ENCODE measurements at regions not wholly inside any gene's neighbourhood (a gene's known extent, or its start where the extent isn't known, plus 50 kb on each side); places are given as distances from the start of the nearest gene placed in this dataset.

DNA sequence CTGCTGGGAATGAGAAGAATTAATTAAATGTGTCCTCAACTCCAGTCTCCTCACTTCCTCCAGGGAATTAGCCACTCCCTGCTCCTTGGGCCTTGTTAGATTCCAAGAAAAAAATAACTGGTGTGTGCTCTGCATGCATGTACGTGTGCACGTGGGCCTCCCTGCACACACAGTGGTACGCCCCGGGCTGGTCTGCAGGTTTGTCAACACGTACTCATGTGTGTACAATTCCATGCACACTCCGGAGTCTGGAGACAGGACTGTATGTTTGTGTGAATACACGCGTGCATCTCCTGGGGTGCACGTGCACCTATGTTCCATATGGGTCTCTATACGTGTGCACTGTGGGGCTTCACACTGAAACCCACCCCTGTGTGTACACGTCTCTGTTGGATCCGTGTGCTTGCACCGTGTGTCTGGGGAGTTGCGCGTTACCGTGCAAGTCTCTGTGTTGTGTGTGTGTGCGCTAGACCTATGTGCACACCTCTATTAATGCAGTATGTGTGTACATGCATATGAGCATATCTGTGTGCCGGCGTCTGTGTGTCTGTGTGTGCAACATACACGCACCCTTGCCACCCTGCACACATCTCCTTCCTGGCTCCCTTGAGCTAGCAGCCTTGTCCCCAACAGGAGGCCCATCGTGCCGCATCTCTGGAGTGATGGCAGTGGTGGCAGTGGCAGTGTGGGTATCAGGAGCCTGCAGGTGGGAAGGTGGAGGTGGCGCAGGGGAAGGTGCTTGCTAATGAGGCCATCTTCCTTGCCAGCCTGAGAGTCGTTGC is 210.1 kb downstream of the TBC1D2B start:
- TF ChIP-seq, protein P1, sequence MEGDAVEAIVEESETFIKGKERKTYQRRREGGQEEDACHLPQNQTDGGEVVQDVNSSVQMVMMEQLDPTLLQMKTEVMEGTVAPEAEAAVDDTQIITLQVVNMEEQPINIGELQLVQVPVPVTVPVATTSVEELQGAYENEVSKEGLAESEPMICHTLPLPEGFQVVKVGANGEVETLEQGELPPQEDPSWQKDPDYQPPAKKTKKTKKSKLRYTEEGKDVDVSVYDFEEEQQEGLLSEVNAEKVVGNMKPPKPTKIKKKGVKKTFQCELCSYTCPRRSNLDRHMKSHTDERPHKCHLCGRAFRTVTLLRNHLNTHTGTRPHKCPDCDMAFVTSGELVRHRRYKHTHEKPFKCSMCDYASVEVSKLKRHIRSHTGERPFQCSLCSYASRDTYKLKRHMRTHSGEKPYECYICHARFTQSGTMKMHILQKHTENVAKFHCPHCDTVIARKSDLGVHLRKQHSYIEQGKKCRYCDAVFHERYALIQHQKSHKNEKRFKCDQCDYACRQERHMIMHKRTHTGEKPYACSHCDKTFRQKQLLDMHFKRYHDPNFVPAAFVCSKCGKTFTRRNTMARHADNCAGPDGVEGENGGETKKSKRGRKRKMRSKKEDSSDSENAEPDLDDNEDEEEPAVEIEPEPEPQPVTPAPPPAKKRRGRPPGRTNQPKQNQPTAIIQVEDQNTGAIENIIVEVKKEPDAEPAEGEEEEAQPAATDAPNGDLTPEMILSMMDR (IDR thresholded peaks at IDR 0.05) = no peak
- no peak for TF ChIP-seq POLR2A (IDR thresholded peaks at IDR 0.05)
- no peak for TF ChIP-seq POLR2AphosphoS5 (IDR thresholded peaks at IDR 0.05)
